A673 (cell line): ENCODE measurements at regions not wholly inside any gene's neighbourhood (a gene's known extent, or its start where the extent isn't known, plus 50 kb on each side); places are given as distances from the start of the nearest gene placed in this dataset.

Experiments
- BruUV-seq: library from RNA; stranded (reverse); fragments of 400-500 nt; replicated peaks from 2 replicates; lab custom pipeline; 2021; lab: Mats Ljungman, UMichigan
- CTCF ChIA-PET: fragments of 300-600 bp; sonication (Branson Sonifier 250); formaldehyde crosslinking; loops from one replicate; lab custom pipeline; 2022; ENCODE audit warnings: antibody characterized with exemption; lab: Charles Lee
- POLR2A ChIA-PET: fragments of 300-600 bp; sonication (Branson Sonifier 250); formaldehyde crosslinking; loops from one replicate; lab custom pipeline; 2022; ENCODE audit warnings: antibody characterized with exemption; ENCODE audit not compliant: low non-redundant PET; lab: Charles Lee
- DNase-seq: peaks from one replicate; pipeline ENCODE4 v3.0.0-alpha.2; 2015; ENCODE audit warnings: low spot score
- H3K27ac ChIP-seq: fragments of 200-600 bp; sonication (generic); 2 replicates; pipeline ENCODE4 v1.5.1; 2016; ENCODE audit warnings: mixed run types, low read depth, mild to moderate bottlenecking, mixed read lengths, antibody characterized with exemption, low read length; ENCODE audit not compliant: poor library complexity, severe bottlenecking
- H3K27me3 ChIP-seq: fragments of 200-600 bp; sonication (generic); replicated peaks from 2 replicates; pipeline ENCODE4 v1.6.1; 2017; ENCODE audit warnings: mixed run types, low read depth, mild to moderate bottlenecking, mixed read lengths, antibody characterized with exemption, low read length; ENCODE audit not compliant: insufficient read depth, poor library complexity
- H3K36me3 ChIP-seq: fragments of 200-600 bp; sonication (generic); 2 replicates; pipeline ENCODE4 v1.6.1; 2016; ENCODE audit warnings: mixed run types, mild to moderate bottlenecking, mixed read lengths, antibody characterized with exemption, low read length; ENCODE audit not compliant: insufficient read depth, poor library complexity, severe bottlenecking
- H3K4me1 ChIP-seq: fragments of 200-600 bp; sonication (generic); 2 replicates; pipeline ENCODE4 v1.6.1; 2017; ENCODE audit warnings: mixed run types, mild to moderate bottlenecking, mixed read lengths, antibody characterized with exemption, low read length; ENCODE audit not compliant: insufficient read depth, poor library complexity, severe bottlenecking
- H3K4me3 ChIP-seq: fragments of 200-600 bp; sonication (generic); 2 replicates; pipeline ENCODE4 v1.5.1; 2016; ENCODE audit warnings: low read depth, mixed run types, mild to moderate bottlenecking, mixed read lengths, low read length; ENCODE audit not compliant: poor library complexity, severe bottlenecking
- H3K9me3 ChIP-seq: fragments of 200-600 bp; sonication (generic); 2 replicates; pipeline ENCODE4 v1.6.1; 2016; ENCODE audit warnings: mixed run types, low read depth, mild to moderate bottlenecking, mixed read lengths, antibody characterized with exemption, low read length; ENCODE audit not compliant: poor library complexity, severe bottlenecking
- CTCF ChIP-seq: fragments of 300-800, 200-600 bp; sonication (generic); conservative IDR thresholded peaks from 2 replicates; pipeline ENCODE4 v1.5.1; 2017; ENCODE audit warnings: low read depth, mild to moderate bottlenecking, antibody characterized with exemption, low read length, moderate library complexity, mixed read lengths
- EZH2 ChIP-seq: fragments of 200-600 bp; sonication (generic); IDR thresholded peaks from 2 replicates; pipeline ENCODE4 v1.6.1; 2017; ENCODE audit warnings: borderline replicate concordance, low read depth, mild to moderate bottlenecking, mixed read lengths, antibody characterized with exemption, low read length; ENCODE audit not compliant: poor library complexity, severe bottlenecking
- intact Hi-C: fragments of 100-400 bp; cut with micrococcal nuclease; formaldehyde crosslinking; loops from one replicate; pipeline ENCODE4 v1.10.0; 2022; ENCODE audit not compliant: unreplicated experiment

- Histone ChIP-seq H3K27me3 (no peaks in the 10 kb centered on the region), H3K9me3 (no peaks in the 10 kb centered on the region), H3K36me3 (no peaks in the 10 kb centered on the region), H3K27ac (no peak overlapping the region), H3K4me1 (no peaks in the 10 kb centered on the region), H3K4me3 (no peak overlapping the region)
- ChIA-PET CTCF (no interaction called here), POLR2A (no interaction called here)
- no peak for TF ChIP-seq CTCF
- no peak for TF ChIP-seq EZH2
- intact Hi-C loops: no loop called here
- no peak for DNase-seq
- no TSS peak for BruUV-seq
These were observed 629.0 kb upstream of the NXPH2 start for GRCh38 chr2:139409212-139409611.

- H3K4me1 ChIP-seq: no peaks in the 10 kb centered on the region
- H3K9me3 ChIP-seq: no peaks in the 10 kb centered on the region
- no peak overlapping the region for H3K27ac ChIP-seq
- H3K36me3 ChIP-seq: no peaks in the 10 kb centered on the region
- POLR2A ChIA-PET: no interaction called here
- DNase-seq: peak; percentile 12
- TF ChIP-seq CTCF (no peak), EZH2 (no peak)
- intact Hi-C loops: no loop called here
- H3K27me3 ChIP-seq: no peaks in the 10 kb centered on the region
- no peak overlapping the region for H3K4me3 ChIP-seq
- no TSS peak for BruUV-seq
- CTCF ChIA-PET: no interaction called here
These were observed 623.8 kb upstream of the NXPH2 start for GRCh38 chr2:139403948-139404347.

- intact Hi-C loops: no loop called here
- DNase-seq: no peak
- Histone ChIP-seq H3K27me3 (no peaks in the 10 kb centered on the region), H3K4me1 (no peaks in the 10 kb centered on the region), H3K36me3 (no peaks in the 10 kb centered on the region), H3K4me3 (no peak overlapping the region), H3K27ac (no peak overlapping the region), H3K9me3 (no peaks in the 10 kb centered on the region)
- BruUV-seq: no TSS peak
- CTCF ChIA-PET: no interaction called here
- POLR2A ChIA-PET: no interaction called here
- no peak for TF ChIP-seq EZH2
- no peak for TF ChIP-seq CTCF
These were observed 614.6 kb upstream of the NXPH2 start for GRCh38 chr2:139394801-139395200.
